ENCODE measurements at regions not wholly inside any gene's neighbourhood (a gene's known extent, or its start where the extent isn't known, plus 50 kb on each side); places are given as distances from the start of the nearest gene placed in this dataset.

DNA sequence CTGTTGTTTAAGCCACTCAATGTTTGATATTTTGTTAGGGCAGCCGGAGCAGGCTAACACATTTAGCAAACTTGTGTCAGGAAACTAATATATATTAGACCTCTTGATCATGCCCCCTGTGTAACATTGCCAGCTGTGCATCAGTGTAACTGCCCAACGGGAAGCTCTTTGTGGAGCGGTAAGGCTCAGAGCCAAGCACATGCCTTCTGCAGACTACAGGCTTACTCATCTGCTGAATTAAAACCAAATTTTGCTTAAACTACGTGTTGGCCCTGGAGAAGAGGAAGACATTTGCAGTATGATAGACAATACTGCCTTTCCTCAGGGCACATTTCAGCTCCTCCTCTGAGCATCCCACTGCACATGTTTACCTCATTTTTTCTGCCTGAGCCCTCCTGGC is 50.5 kb upstream of the KCNMB2 start:
- TF ChIP-seq, protein P1, sequence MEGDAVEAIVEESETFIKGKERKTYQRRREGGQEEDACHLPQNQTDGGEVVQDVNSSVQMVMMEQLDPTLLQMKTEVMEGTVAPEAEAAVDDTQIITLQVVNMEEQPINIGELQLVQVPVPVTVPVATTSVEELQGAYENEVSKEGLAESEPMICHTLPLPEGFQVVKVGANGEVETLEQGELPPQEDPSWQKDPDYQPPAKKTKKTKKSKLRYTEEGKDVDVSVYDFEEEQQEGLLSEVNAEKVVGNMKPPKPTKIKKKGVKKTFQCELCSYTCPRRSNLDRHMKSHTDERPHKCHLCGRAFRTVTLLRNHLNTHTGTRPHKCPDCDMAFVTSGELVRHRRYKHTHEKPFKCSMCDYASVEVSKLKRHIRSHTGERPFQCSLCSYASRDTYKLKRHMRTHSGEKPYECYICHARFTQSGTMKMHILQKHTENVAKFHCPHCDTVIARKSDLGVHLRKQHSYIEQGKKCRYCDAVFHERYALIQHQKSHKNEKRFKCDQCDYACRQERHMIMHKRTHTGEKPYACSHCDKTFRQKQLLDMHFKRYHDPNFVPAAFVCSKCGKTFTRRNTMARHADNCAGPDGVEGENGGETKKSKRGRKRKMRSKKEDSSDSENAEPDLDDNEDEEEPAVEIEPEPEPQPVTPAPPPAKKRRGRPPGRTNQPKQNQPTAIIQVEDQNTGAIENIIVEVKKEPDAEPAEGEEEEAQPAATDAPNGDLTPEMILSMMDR (IDR thresholded peaks at IDR 0.05; ENCODE audit: low read depth, low read length, missing input control) = no peak
- TF ChIP-seq MAX (IDR thresholded peaks at IDR 0.05) (no peak), RAD21 (IDR thresholded peaks at IDR 0.05) (no peak), JUND (IDR thresholded peaks at IDR 0.05) (no peak), HNF4G (IDR thresholded peaks at IDR 0.05) (no peak)
